NCI-H1436 (cell line): ENCODE measurements at regions not wholly inside any gene's neighbourhood (a gene's known extent, or its start where the extent isn't known, plus 50 kb on each side); places are given as distances from the start of the nearest gene placed in this dataset.

ENCODE experiments used
- DNase-seq: peaks from one replicate; lab custom pipeline; 2025; lab: John Stamatoyannopoulos, UW

- DNase-seq: no peak
Observed at GRCh38 chr18:57202881-57203280, 56.0 kb downstream of the BOD1L2 start.

- DNase-seq: no peak
Observed at GRCh38 chr18:57205641-57206040, 58.8 kb downstream of the BOD1L2 start.

- no peak for DNase-seq
Observed at GRCh38 chr18:57207124-57207916, 60.4 kb downstream of the BOD1L2 start.

GRCh38 chr18:57208047-57208446 is 61.2 kb downstream of the BOD1L2 start:
- peak; percentile 55 for DNase-seq

- DNase-seq: no peak
Observed at GRCh38 chr18:57209713-57210106, 62.8 kb downstream of the BOD1L2 start.

GRCh38 chr18:57210107-57210715 is 63.3 kb downstream of the BOD1L2 start:
- peak; percentile 27 for DNase-seq

- DNase-seq: no peak
Observed at GRCh38 chr18:57210716-57211411, 64.0 kb downstream of the BOD1L2 start.

- DNase-seq: no peak
Observed at GRCh38 chr18:57211412-57211750, 64.5 kb downstream of the BOD1L2 start.

- DNase-seq: no peak
Observed at GRCh38 chr18:57211776-57212175, 64.9 kb downstream of the BOD1L2 start.

- no peak for DNase-seq
Observed at GRCh38 chr18:57212678-57213077, 65.8 kb downstream of the BOD1L2 start.

GRCh38 chr18:57214976-57215375 is 68.1 kb downstream of the BOD1L2 start:
- no peak for DNase-seq

GRCh38 chr18:57218281-57218680 is 71.4 kb downstream of the BOD1L2 start:
- no peak for DNase-seq

GRCh38 chr18:57219964-57220363 is 73.1 kb downstream of the BOD1L2 start:
- no peak for DNase-seq

GRCh38 chr18:57220480-57220879 is 73.6 kb downstream of the BOD1L2 start:
- no peak for DNase-seq

- DNase-seq: no peak
Observed at GRCh38 chr18:57220930-57221483, 74.1 kb downstream of the BOD1L2 start.

GRCh38 chr18:57223144-57223870 is 76.4 kb downstream of the BOD1L2 start:
- no peak for DNase-seq

GRCh38 chr18:57230861-57231585 is 84.1 kb downstream of the BOD1L2 start:
- no peak for DNase-seq

- DNase-seq: no peak
Observed at GRCh38 chr18:57231864-57232263, 85.0 kb downstream of the BOD1L2 start.

- no peak for DNase-seq
Observed at GRCh38 chr18:57234346-57234745, 87.5 kb downstream of the BOD1L2 start.

- DNase-seq: no peak
Observed at GRCh38 chr18:57241869-57242268, 95.0 kb downstream of the BOD1L2 start.

- no peak for DNase-seq
Observed at GRCh38 chr18:57242285-57242684, 95.4 kb downstream of the BOD1L2 start.
